ENCODE measurements at regions not wholly inside any gene's neighbourhood (a gene's known extent, or its start where the extent isn't known, plus 50 kb on each side); places are given as distances from the start of the nearest gene placed in this dataset.

- TF ChIP-seq CTCF (IDR thresholded peaks at IDR 0.05; ENCODE audit: low read depth, low read length, poor library complexity, severe bottlenecking) (no peak), EZH2phosphoT487 (IDR thresholded peaks at IDR 0.05; ENCODE audit: borderline replicate concordance, low read length) (no peak)
Observed at GRCh38 chr18:77517901-77518300, 268.3 kb downstream of the GALR1 start.
